ENCODE measurements at regions not wholly inside any gene's neighbourhood (a gene's known extent, or its start where the extent isn't known, plus 50 kb on each side); places are given as distances from the start of the nearest gene placed in this dataset.
A peak's percentile ranks its signal among the peaks of the same experiment; 100 is the strongest.

DNA sequence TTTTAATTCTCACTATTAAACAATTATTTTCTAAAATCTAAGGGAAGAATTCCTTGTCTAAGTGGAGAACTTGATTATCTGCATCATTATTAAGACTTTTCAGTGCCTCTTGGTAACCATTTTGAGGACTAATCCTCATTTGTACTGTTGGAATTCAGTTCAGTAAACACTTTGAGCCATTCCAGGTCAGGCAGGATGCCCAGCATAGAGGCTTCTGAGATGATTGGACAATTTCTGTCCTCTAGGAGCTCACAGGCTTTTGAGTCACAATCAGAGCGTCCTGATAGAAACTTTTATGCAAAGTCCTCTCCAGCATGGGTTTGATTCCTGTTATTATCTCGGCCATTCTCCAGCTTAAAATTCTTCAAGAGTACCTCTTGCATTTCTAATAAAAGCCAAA is 1304.6 kb downstream of the EPHA7 start:
- no peaks in the 10 kb centered on the region for H3K36me3 ChIP-seq (replicated peaks in 1 of 2; ENCODE audit: insufficient read depth in 1 of 2, low read depth in 2 of 2)
- no peak overlapping the region for H3K4me3 ChIP-seq
- no peaks in the 10 kb centered on the region for H3K27me3 ChIP-seq
- H3K27ac ChIP-seq = no peak overlapping the region
- 36 to 38% methylated on average over 2 of the region's 2 CpGs for WGBS, 2 donors
- no peaks in the 10 kb centered on the region for H3K9me3 ChIP-seq
- no peak for ATAC-seq
- intact Hi-C loops (cut with DNase I) = no loop called here
- TF ChIP-seq, protein P1, sequence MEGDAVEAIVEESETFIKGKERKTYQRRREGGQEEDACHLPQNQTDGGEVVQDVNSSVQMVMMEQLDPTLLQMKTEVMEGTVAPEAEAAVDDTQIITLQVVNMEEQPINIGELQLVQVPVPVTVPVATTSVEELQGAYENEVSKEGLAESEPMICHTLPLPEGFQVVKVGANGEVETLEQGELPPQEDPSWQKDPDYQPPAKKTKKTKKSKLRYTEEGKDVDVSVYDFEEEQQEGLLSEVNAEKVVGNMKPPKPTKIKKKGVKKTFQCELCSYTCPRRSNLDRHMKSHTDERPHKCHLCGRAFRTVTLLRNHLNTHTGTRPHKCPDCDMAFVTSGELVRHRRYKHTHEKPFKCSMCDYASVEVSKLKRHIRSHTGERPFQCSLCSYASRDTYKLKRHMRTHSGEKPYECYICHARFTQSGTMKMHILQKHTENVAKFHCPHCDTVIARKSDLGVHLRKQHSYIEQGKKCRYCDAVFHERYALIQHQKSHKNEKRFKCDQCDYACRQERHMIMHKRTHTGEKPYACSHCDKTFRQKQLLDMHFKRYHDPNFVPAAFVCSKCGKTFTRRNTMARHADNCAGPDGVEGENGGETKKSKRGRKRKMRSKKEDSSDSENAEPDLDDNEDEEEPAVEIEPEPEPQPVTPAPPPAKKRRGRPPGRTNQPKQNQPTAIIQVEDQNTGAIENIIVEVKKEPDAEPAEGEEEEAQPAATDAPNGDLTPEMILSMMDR (IDR thresholded peaks at IDR 0.05) = no peak
- no peak for TF ChIP-seq POLR2A (IDR thresholded peaks at IDR 0.05)
- DNase-seq = peak in 1 of 4 donors; percentile 23
- no peaks in the 10 kb centered on the region for H3K4me1 ChIP-seq

DNA sequence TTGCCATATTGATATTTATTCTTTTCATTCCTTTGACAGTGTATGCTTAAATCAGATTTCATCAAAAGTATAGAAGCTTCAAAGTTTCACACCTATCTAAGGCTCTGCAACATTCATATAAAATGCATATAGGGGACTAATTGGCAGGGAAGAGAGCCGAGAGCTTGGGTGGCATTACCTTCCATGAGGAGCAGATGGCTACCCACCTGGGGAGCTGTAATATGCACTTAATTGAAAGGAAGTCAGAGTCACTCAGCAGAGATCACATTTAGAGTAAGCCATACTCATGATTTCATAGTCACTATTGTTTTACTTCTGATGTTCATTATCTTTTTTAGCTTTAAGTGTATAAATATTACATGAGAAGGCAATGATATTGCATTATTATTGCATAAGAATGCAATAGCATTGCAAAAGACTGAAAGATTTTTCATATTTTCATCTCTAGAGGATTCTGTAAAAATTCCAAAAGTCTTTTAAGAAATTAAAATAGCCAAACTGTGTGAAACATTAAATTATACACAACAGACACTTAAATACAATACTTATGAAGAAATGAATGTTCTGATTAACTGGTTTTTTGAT is 1305.2 kb downstream of the EPHA7 start:
- intact Hi-C loops (cut with DNase I) = no loop called here
- Histone ChIP-seq H3K9me3 (no peaks in the 10 kb centered on the region), H3K27ac (no peak overlapping the region), H3K36me3 (replicated peaks in 1 of 2; ENCODE audit: insufficient read depth in 1 of 2, low read depth in 2 of 2) (no peaks in the 10 kb centered on the region), H3K4me1 (no peaks in the 10 kb centered on the region), H3K4me3 (no peak overlapping the region), H3K27me3 (no peaks in the 10 kb centered on the region)
- WGBS, 2 donors = 4 to 24% methylated on average over 1 of the region's 1 CpG
- no peak for TF ChIP-seq POLR2A (IDR thresholded peaks at IDR 0.05)
- TF ChIP-seq, protein P1 (IDR thresholded peaks at IDR 0.05) = no peak
- no peak for ATAC-seq
- DNase-seq = no peak

DNA sequence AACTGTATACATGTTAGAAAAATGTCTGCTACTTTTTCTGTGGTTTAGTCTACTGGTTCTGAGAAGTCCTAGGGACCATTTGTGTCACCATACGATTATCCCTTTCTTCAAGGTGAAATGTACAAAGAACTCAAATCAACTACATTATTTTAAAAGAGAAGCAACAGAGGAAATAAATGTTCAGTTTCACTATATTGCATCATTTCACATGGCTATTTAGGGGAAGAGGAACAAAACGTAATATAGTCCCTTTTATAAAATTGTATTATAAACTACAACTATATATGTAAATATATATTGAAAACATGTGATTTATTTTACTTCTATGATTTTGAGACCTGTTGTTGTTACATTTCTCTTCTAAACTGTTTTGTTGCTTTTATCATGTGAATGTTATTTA is 1308.0 kb downstream of the EPHA7 start:
- Histone ChIP-seq H3K27me3 (no peaks in the 10 kb centered on the region), H3K27ac (no peak overlapping the region), H3K4me3 (no peak overlapping the region), H3K36me3 (replicated peaks in 1 of 2; ENCODE audit: insufficient read depth in 1 of 2, low read depth in 2 of 2) (no peaks in the 10 kb centered on the region), H3K4me1 (no peaks in the 10 kb centered on the region), H3K9me3 (no peaks in the 10 kb centered on the region)
- TF ChIP-seq, protein P1 (IDR thresholded peaks at IDR 0.05) = no peak
- TF ChIP-seq POLR2A (IDR thresholded peaks at IDR 0.05) = no peak
- DNase-seq = no peak
- no peak for ATAC-seq
- 39 to 49% methylated on average over 2 of the region's 2 CpGs for WGBS, 2 donors
- intact Hi-C loops (cut with DNase I) = no loop called here

DNA sequence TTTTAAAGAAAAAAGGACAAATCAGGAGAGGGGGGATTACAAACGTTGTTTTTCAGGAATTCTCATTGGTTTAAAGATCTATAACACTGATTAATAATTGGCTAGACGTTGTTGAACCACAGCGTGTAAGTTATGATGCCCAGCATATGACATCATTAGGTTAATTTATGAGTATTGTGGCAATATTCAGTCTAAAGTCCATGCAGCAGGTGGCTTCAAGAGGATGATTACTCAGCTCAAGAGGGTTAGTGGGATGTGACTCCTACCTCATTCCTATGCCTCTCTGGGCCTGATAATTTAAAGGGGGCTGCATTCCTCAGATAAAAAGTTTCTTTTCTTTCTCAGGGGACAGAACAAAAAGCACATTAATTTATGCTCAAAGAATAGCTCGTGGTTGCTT is 1309.0 kb downstream of the EPHA7 start:
- WGBS, 2 donors = 8 to 10% methylated on average over 4 of the region's 4 CpGs
- Histone ChIP-seq H3K9me3 (no peaks in the 10 kb centered on the region), H3K4me1 (no peaks in the 10 kb centered on the region), H3K4me3 (no peak overlapping the region), H3K36me3 (replicated peaks in 1 of 2; ENCODE audit: insufficient read depth in 1 of 2, low read depth in 2 of 2) (no peaks in the 10 kb centered on the region), H3K27me3 (no peaks in the 10 kb centered on the region), H3K27ac (no peak overlapping the region)
- intact Hi-C loops (cut with DNase I) = no loop called here
- DNase-seq (no peak), ATAC-seq (no peak)
- TF ChIP-seq POLR2A (IDR thresholded peaks at IDR 0.05) = no peak
- TF ChIP-seq, protein P1 (IDR thresholded peaks at IDR 0.05) = no peak

DNA sequence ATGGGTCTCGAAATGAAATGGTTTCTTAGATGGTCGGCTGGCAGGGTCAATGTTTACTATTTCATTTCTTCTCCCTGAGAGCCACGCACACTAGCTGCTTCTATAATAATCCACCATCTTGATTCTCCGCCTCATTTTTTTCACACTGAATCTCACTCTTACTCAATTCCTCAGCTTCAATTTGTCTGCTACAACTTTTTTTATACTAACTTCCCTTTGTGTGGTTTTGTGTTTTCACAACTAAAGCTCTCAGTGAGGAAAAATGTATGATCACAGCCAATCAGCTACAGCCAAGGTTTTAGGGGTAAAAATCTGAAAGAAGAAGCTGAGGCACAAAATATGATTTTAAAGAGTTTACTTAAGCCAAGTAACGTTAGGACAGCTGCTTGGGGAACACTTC is 1309.4 kb downstream of the EPHA7 start:
- 39 to 46% methylated on average over 5 of the region's 5 CpGs for WGBS, 2 donors
- no peak for ATAC-seq
- H3K9me3 ChIP-seq = no peaks in the 10 kb centered on the region
- no peak overlapping the region for H3K4me3 ChIP-seq
- no peaks in the 10 kb centered on the region for H3K4me1 ChIP-seq
- intact Hi-C loops (cut with DNase I) = no loop called here
- TF ChIP-seq, protein P1 (IDR thresholded peaks at IDR 0.05) = no peak
- TF ChIP-seq POLR2A (IDR thresholded peaks at IDR 0.05) = no peak
- H3K27ac ChIP-seq = no peak overlapping the region
- no peaks in the 10 kb centered on the region for H3K27me3 ChIP-seq
- no peak for DNase-seq
- H3K36me3 ChIP-seq (replicated peaks in 1 of 2; ENCODE audit: insufficient read depth in 1 of 2, low read depth in 2 of 2) = no peaks in the 10 kb centered on the region

Measured in body of pancreas (tissue), 4 donors.